ENCODE measurements at regions not wholly inside any gene's neighbourhood (a gene's known extent, or its start where the extent isn't known, plus 50 kb on each side); places are given as distances from the start of the nearest gene placed in this dataset.

- TF ChIP-seq CTCF (IDR thresholded peaks at IDR 0.05) (no peak), POLR2A (IDR thresholded peaks at IDR 0.05) (no peak)
Observed at GRCh38 chr7:156487811-156488533, 152.6 kb upstream of the RNF32 start.

Measured in thyroid gland (tissue), 4 donors.